ENCODE measurements at regions not wholly inside any gene's neighbourhood (a gene's known extent, or its start where the extent isn't known, plus 50 kb on each side); places are given as distances from the start of the nearest gene placed in this dataset.

DNA sequence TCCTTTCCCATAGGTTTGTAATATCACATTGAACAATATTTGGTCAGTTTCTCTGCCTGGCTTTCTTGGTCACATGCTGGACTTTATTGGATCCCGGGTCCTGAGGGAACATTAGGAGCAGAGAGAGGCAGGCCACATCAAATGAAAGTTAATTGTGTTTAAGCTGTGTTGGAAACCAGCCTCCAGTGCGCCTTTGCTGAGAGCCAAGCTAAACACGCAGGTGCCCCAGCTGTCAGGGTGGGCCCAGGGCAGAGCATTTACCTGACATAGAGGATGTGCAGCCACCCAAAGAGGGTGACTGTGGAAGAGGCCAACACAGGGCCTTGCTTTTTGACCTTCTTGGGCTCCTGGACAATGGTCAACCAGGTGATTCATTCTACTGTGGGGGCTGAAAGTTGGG is 149.3 kb downstream of the EBLN2 start:
- ChIA-PET POLR2A (no interaction called here), CTCF (interaction anchor here (0.6 kb wide), 1 partner anchor 33 kb away, joined by 3 read pairs; no protein-coding TSS in a partner anchor)
- Mint-ChIP-seq H3K4me1 (ENCODE audit: insufficient read depth, unreplicated experiment) (no peaks in the 10 kb centered on the region), H3K27ac (ENCODE audit: low read depth, unreplicated experiment) (no peak overlapping the region), H3K27me3 (ENCODE audit: insufficient read depth, unreplicated experiment) (no peaks in the 10 kb centered on the region), H3K36me3 (ENCODE audit: insufficient read depth, unreplicated experiment) (no peaks in the 10 kb centered on the region), H3K9me3 (ENCODE audit: unreplicated experiment) (no peaks in the 10 kb centered on the region), H3K4me3 (ENCODE audit: unreplicated experiment) (no peak overlapping the region)
- TF ChIP-seq, protein P1, sequence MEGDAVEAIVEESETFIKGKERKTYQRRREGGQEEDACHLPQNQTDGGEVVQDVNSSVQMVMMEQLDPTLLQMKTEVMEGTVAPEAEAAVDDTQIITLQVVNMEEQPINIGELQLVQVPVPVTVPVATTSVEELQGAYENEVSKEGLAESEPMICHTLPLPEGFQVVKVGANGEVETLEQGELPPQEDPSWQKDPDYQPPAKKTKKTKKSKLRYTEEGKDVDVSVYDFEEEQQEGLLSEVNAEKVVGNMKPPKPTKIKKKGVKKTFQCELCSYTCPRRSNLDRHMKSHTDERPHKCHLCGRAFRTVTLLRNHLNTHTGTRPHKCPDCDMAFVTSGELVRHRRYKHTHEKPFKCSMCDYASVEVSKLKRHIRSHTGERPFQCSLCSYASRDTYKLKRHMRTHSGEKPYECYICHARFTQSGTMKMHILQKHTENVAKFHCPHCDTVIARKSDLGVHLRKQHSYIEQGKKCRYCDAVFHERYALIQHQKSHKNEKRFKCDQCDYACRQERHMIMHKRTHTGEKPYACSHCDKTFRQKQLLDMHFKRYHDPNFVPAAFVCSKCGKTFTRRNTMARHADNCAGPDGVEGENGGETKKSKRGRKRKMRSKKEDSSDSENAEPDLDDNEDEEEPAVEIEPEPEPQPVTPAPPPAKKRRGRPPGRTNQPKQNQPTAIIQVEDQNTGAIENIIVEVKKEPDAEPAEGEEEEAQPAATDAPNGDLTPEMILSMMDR (IDR thresholded peaks at IDR 0.05; ENCODE audit: unreplicated experiment): no peak
- intact Hi-C loops (cut with micrococcal nuclease): no loop called here
- no TSS peak for BruUV-seq (replicated peaks)
- no peak for DNase-seq (ENCODE audit: unreplicated experiment)

- H3K4me3 Mint-ChIP-seq (ENCODE audit: unreplicated experiment): no peak overlapping the region
- H3K27ac Mint-ChIP-seq (ENCODE audit: low read depth, unreplicated experiment): no peak overlapping the region
- intact Hi-C loops (cut with micrococcal nuclease): no loop called here
- no TSS peak for BruUV-seq (replicated peaks)
- no peaks in the 10 kb centered on the region for H3K36me3 Mint-ChIP-seq (ENCODE audit: insufficient read depth, unreplicated experiment)
- CTCF ChIA-PET: interaction anchor here (0.6 kb wide), 1 partner anchor 362 kb away, joined by 4 read pairs; no protein-coding TSS in a partner anchor
- POLR2A ChIA-PET: no interaction called here
- DNase-seq (ENCODE audit: unreplicated experiment): no peak
- H3K27me3 Mint-ChIP-seq (ENCODE audit: insufficient read depth, unreplicated experiment): no peaks in the 10 kb centered on the region
- no peaks in the 10 kb centered on the region for H3K4me1 Mint-ChIP-seq (ENCODE audit: insufficient read depth, unreplicated experiment)
- H3K9me3 Mint-ChIP-seq (ENCODE audit: unreplicated experiment): no peaks in the 10 kb centered on the region
- TF ChIP-seq, protein P1 (IDR thresholded peaks at IDR 0.05; ENCODE audit: unreplicated experiment): no peak
These were observed 151.2 kb downstream of the EBLN2 start for GRCh38 chr3:73212683-73213082.

- intact Hi-C loops (cut with micrococcal nuclease): no loop called here
These were observed 152.4 kb downstream of the EBLN2 start for GRCh38 chr3:73213896-73214295.

DNA sequence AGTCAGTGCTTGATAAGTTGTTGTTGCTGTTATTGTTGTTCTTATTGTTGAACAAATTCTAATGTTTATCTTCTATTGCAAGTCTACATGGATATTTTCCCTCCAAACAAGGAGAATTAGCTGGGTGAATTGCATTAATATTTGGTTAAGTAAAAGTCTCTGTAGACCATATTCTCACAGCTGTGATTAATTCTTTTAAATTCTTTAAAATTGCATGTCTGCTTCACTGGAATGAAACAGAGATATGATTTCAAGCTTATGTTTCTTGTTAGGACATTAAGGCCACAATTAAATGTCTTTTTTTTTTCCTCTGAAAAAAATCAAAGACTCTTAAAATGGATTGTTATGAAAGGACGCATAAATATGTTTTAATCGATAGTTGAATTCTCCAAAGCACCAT is 153.4 kb downstream of the EBLN2 start:
- Mint-ChIP-seq H3K27ac (ENCODE audit: low read depth, unreplicated experiment) (no peak overlapping the region), H3K9me3 (ENCODE audit: unreplicated experiment) (no peaks in the 10 kb centered on the region), H3K36me3 (ENCODE audit: insufficient read depth, unreplicated experiment) (no peaks in the 10 kb centered on the region), H3K4me1 (ENCODE audit: insufficient read depth, unreplicated experiment) (no peaks in the 10 kb centered on the region), H3K4me3 (ENCODE audit: unreplicated experiment) (no peak overlapping the region), H3K27me3 (ENCODE audit: insufficient read depth, unreplicated experiment) (no peaks in the 10 kb centered on the region)
- TF ChIP-seq, protein P1 (IDR thresholded peaks at IDR 0.05; ENCODE audit: unreplicated experiment): no peak
- no peak for DNase-seq (ENCODE audit: unreplicated experiment)
- ChIA-PET CTCF (no interaction called here), POLR2A (no interaction called here)
- intact Hi-C loops (cut with micrococcal nuclease): no loop called here
- BruUV-seq (replicated peaks): no TSS peak

More at GRCh38 chr3:73213896-73214295, 152.4 kb downstream of the EBLN2 start:
- no peaks in the 10 kb centered on the region for H3K27me3 Mint-ChIP-seq (ENCODE audit: insufficient read depth, unreplicated experiment)
- H3K4me3 Mint-ChIP-seq (ENCODE audit: unreplicated experiment): no peak overlapping the region
- no peaks in the 10 kb centered on the region for H3K9me3 Mint-ChIP-seq (ENCODE audit: unreplicated experiment)
- no peak for DNase-seq (ENCODE audit: unreplicated experiment)
- no peaks in the 10 kb centered on the region for H3K36me3 Mint-ChIP-seq (ENCODE audit: insufficient read depth, unreplicated experiment)
- H3K27ac Mint-ChIP-seq (ENCODE audit: low read depth, unreplicated experiment): no peak overlapping the region
- no peaks in the 10 kb centered on the region for H3K4me1 Mint-ChIP-seq (ENCODE audit: insufficient read depth, unreplicated experiment)
- ChIA-PET CTCF (no interaction called here), POLR2A (no interaction called here)
- TF ChIP-seq, protein P1 (IDR thresholded peaks at IDR 0.05; ENCODE audit: unreplicated experiment): no peak
- BruUV-seq (replicated peaks): no TSS peak
